ENCODE measurements at regions not wholly inside any gene's neighbourhood (a gene's known extent, or its start where the extent isn't known, plus 50 kb on each side); places are given as distances from the start of the nearest gene placed in this dataset.

- Histone ChIP-seq H3K27ac (ENCODE audit: insufficient read depth, low read length) (no peak overlapping the region), H3K9ac (ENCODE audit: low read depth, low read length) (no peak overlapping the region), H3K18ac (ENCODE audit: low read depth, low read length) (no peak overlapping the region), H3K27me3 (ENCODE audit: control insufficient read depth, insufficient read depth, low read length) (no peaks in the 10 kb centered on the region), H4K5ac (ENCODE audit: low read depth, low read length) (no peak overlapping the region), H4K91ac (ENCODE audit: insufficient read depth, low read depth, low read length) (no peak overlapping the region), H3K4me1 (ENCODE audit: control insufficient read depth, insufficient read depth, low read length) (no peaks in the 10 kb centered on the region), H4K8ac (ENCODE audit: low read depth in 2 of 2, low read length in 2 of 2) (no peak overlapping the region), H2AK9ac (replicated peaks; ENCODE audit: low read depth, low read length, poor library complexity) (no peak overlapping the region), H3K23ac (ENCODE audit: low read depth, low read length) (no peak overlapping the region), H3K79me1 (ENCODE audit: low read depth in 1 of 2, low read length in 2 of 2) (no peaks in the 10 kb centered on the region), H2BK15ac (ENCODE audit: low read depth, low read length) (no peak overlapping the region), H2BK120ac (ENCODE audit: low read depth, low read length) (no peak overlapping the region), H3K4me2 (ENCODE audit: low read depth, low read length) (no peak overlapping the region), H3K36me3 (ENCODE audit: control insufficient read depth, insufficient read depth, low read length) (no peaks in the 10 kb centered on the region), H4K20me1 (ENCODE audit: insufficient read depth, low read length) (no peaks in the 10 kb centered on the region), H2AK5ac (ENCODE audit: low read depth, low read length) (no peak overlapping the region), H3K9me3 (ENCODE audit: control insufficient read depth, insufficient read depth, low read length) (peaks cover 1% of the 10 kb centered on the region; the same call in 1 of the 2 replicates), H2BK5ac (ENCODE audit: low read depth, low read length, poor library complexity, severe bottlenecking) (no peak overlapping the region), H3K9me1 (ENCODE audit: insufficient read depth, low read length) (no peaks in the 10 kb centered on the region), H3K4me3 (ENCODE audit: insufficient read depth, low read depth, low read length) (no peak overlapping the region), H3K14ac (replicated peaks; ENCODE audit: low read depth, low read length) (no peak overlapping the region), H2AFZ (replicated peaks; ENCODE audit: low read length, poor library complexity) (no peak overlapping the region), H3K56ac (ENCODE audit: extremely low read depth, insufficient read depth, low read length) (no peak overlapping the region), H3K4ac (ENCODE audit: low read depth, low read length) (no peak overlapping the region), H2BK20ac (ENCODE audit: low read depth, low read length) (no peak overlapping the region)
- dilution Hi-C loops (cut with HindIII; ENCODE audit: low sequenced_read_pairs, unreplicated experiment) (no loop called here), intact Hi-C loops (cut with micrococcal nuclease) (no loop called here), in situ Hi-C loops (cut with MboI; ENCODE audit: low sequenced_read_pairs) (no loop called here)
- ChIA-PET CTCF (no interaction called here), POLR2A (ENCODE audit: unreplicated experiment) (no interaction called here)
- DNase-seq (no peak), ATAC-seq (ENCODE audit: low read depth) (no peak)
- no CpG with 5 or more reads among the region's 2 CpGs for WGBS, 2 experiments (ENCODE audit: extremely low coverage in 2 of 2, insufficient read length in 1 of 2)
- BruUV-seq (replicated peaks): no TSS peak
- TF ChIP-seq CTCF (conservative IDR thresholded peaks at IDR 0.05; ENCODE audit: low read depth, low read length) (no peak), RAD21 (IDR thresholded peaks at IDR 0.05; ENCODE audit: low read length) (no peak), MAFK (IDR thresholded peaks at IDR 0.05; ENCODE audit: low read depth, low read length) (no peak), CEBPB (IDR thresholded peaks at IDR 0.05; ENCODE audit: low read depth, low read length) (no peak), MAZ (IDR thresholded peaks at IDR 0.05; ENCODE audit: borderline replicate concordance, low read depth, low read length) (no peak)
- TF ChIP-seq, protein P1, sequence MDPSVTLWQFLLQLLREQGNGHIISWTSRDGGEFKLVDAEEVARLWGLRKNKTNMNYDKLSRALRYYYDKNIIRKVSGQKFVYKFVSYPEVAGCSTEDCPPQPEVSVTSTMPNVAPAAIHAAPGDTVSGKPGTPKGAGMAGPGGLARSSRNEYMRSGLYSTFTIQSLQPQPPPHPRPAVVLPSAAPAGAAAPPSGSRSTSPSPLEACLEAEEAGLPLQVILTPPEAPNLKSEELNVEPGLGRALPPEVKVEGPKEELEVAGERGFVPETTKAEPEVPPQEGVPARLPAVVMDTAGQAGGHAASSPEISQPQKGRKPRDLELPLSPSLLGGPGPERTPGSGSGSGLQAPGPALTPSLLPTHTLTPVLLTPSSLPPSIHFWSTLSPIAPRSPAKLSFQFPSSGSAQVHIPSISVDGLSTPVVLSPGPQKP (IDR thresholded peaks at IDR 0.05; ENCODE audit: borderline replicate concordance, low read depth, low read length): no peak
Observed at GRCh38 chr2:155708071-155708470, 624.5 kb downstream of the NR4A2 start.

Measured in IMR-90 (cell line).